Neural cell (in vitro differentiated cells): ENCODE measurements at regions not wholly inside any gene's neighbourhood (a gene's known extent, or its start where the extent isn't known, plus 50 kb on each side); places are given as distances from the start of the nearest gene placed in this dataset.

ENCODE experiments used
- H2AFZ ChIP-seq: fragments of 200-600, 300-800 bp; sonication (generic), shearing (Covaris generic); 2 replicates; pipeline ENCODE4 v1.6.0; 2014; ENCODE audit warnings: low read depth, mild to moderate bottlenecking, antibody characterized with exemption, low read length, moderate library complexity
- H3F3A ChIP-seq: fragments of 200-600 bp; shearing (Covaris generic); 2 replicates; pipeline ENCODE4 v1.6.1; 2016; ENCODE audit warnings: mild to moderate bottlenecking, moderate library complexity, mixed read lengths, antibody characterized with exemption, low read length; ENCODE audit not compliant: insufficient read depth, poor library complexity, severe bottlenecking
- H3K27ac ChIP-seq: fragments of 200-600, 300-800 bp; sonication (generic), shearing (Covaris generic); 2 replicates; pipeline ENCODE4 v1.5.1; 2014; ENCODE audit warnings: mild to moderate bottlenecking, low read length, moderate library complexity
- H3K27me3 ChIP-seq: fragments of 300-800, 200-600 bp; sonication (generic), shearing (Covaris generic); 2 replicates; pipeline ENCODE4 v1.6.0; 2014; ENCODE audit warnings: mild to moderate bottlenecking, low read depth, low read length, moderate library complexity; ENCODE audit not compliant: insufficient read depth
- H3K36me3 ChIP-seq: fragments of 300-800, 200-600 bp; sonication (generic), shearing (Covaris generic); 2 replicates; pipeline ENCODE4 v1.5.1; 2014; ENCODE audit warnings: mild to moderate bottlenecking, antibody characterized with exemption, low read length, moderate library complexity; ENCODE audit not compliant: insufficient read depth
- H3K4me2 ChIP-seq: fragments of 300-800, 200-600 bp; sonication (generic), shearing (Covaris generic); 2 replicates; pipeline ENCODE4 v1.6.0; 2014; ENCODE audit warnings: mild to moderate bottlenecking, low read length
- H3K4me3 ChIP-seq: fragments of 300-800, 200-600 bp; sonication (generic), shearing (Covaris generic); 2 replicates; pipeline ENCODE4 v1.5.1; 2014; ENCODE audit warnings: mild to moderate bottlenecking, low read length, moderate library complexity
- H3K79me2 ChIP-seq: fragments of 200-600 bp; shearing (Covaris generic); replicated peaks from 2 replicates; pipeline ENCODE4 v1.6.0; 2014; ENCODE audit warnings: mild to moderate bottlenecking, low read length, moderate library complexity; ENCODE audit not compliant: insufficient read depth
- H3K9ac ChIP-seq: fragments of 300-800, 200-600 bp; sonication (generic), shearing (Covaris generic); 2 replicates; pipeline ENCODE4 v1.6.1; 2016; ENCODE audit warnings: mild to moderate bottlenecking, low read length, mixed read lengths
- H3K9me2 ChIP-seq: fragments of 200-600 bp; shearing (Covaris generic); 2 replicates; pipeline ENCODE4 v1.6.1; 2016; ENCODE audit warnings: mild to moderate bottlenecking, low read length, mixed read lengths; ENCODE audit not compliant: insufficient read depth
- H3K9me3 ChIP-seq: fragments of 200-600, 300-800 bp; sonication (generic), shearing (Covaris generic); 2 replicates; pipeline ENCODE4 v1.6.1; 2016; ENCODE audit warnings: mild to moderate bottlenecking, mixed run types, low read length, moderate library complexity, mixed read lengths
- H4K20me1 ChIP-seq: fragments of 200-600 bp; shearing (Covaris generic); 2 replicates; pipeline ENCODE4 v1.6.1; 2016; ENCODE audit warnings: mild to moderate bottlenecking, mixed run types; ENCODE audit not compliant: insufficient read depth
- EP300 ChIP-seq: fragments of 450-650 bp; conservative IDR thresholded peaks from 2 replicates; pipeline ENCODE4 v1.6.1; 2014; ENCODE audit warnings: antibody characterized with exemption, mild to moderate bottlenecking, moderate library complexity; ENCODE audit not compliant: poor library complexity, severe bottlenecking
- EZH2 ChIP-seq: fragments of 200-600, 300-800 bp; shearing (Covaris generic), sonication (generic); IDR thresholded peaks from 2 replicates; pipeline ENCODE4 v1.6.1; 2014; ENCODE audit warnings: antibody characterized with exemption, low read length, borderline replicate concordance, mild to moderate bottlenecking; ENCODE audit not compliant: insufficient read depth, poor library complexity, severe bottlenecking
- MXI1 ChIP-seq: fragments of 450-650 bp; conservative IDR thresholded peaks from 2 replicates; pipeline ENCODE4 v1.6.1; 2014; ENCODE audit warnings: antibody characterized with exemption, mild to moderate bottlenecking; ENCODE audit not compliant: poor library complexity, severe bottlenecking
- POLR2AphosphoS5 ChIP-seq: IDR thresholded peaks from 2 replicates; pipeline ENCODE4 v1.6.1; 2012
- RAD21 ChIP-seq: fragments of 450-650 bp; conservative IDR thresholded peaks from 2 replicates; pipeline ENCODE4 v1.6.1; 2014; ENCODE audit warnings: antibody characterized with exemption, mild to moderate bottlenecking, moderate library complexity
- SMC3 ChIP-seq: fragments of 450-650 bp; conservative IDR thresholded peaks from 2 replicates; pipeline ENCODE4 v1.6.1; 2014; ENCODE audit warnings: antibody characterized with exemption, mild to moderate bottlenecking, moderate library complexity; ENCODE audit not compliant: poor library complexity
- TAF1 ChIP-seq: IDR thresholded peaks from 2 replicates; pipeline ENCODE4 v1.6.1; 2012; ENCODE audit warnings: low read depth
- TF ChIP-seq, protein P1 (sequence below): IDR thresholded peaks from 2 replicates; pipeline ENCODE4 v1.6.1; 2012; ENCODE audit warnings: borderline replicate concordance
- TF ChIP-seq, protein P2 (sequence below): fragments of 450-650 bp; IDR thresholded peaks from 2 replicates; pipeline ENCODE4 v1.5.1; 2014; ENCODE audit warnings: antibody characterized with exemption, mild to moderate bottlenecking, moderate library complexity; ENCODE audit not compliant: poor library complexity, severe bottlenecking

DNA sequence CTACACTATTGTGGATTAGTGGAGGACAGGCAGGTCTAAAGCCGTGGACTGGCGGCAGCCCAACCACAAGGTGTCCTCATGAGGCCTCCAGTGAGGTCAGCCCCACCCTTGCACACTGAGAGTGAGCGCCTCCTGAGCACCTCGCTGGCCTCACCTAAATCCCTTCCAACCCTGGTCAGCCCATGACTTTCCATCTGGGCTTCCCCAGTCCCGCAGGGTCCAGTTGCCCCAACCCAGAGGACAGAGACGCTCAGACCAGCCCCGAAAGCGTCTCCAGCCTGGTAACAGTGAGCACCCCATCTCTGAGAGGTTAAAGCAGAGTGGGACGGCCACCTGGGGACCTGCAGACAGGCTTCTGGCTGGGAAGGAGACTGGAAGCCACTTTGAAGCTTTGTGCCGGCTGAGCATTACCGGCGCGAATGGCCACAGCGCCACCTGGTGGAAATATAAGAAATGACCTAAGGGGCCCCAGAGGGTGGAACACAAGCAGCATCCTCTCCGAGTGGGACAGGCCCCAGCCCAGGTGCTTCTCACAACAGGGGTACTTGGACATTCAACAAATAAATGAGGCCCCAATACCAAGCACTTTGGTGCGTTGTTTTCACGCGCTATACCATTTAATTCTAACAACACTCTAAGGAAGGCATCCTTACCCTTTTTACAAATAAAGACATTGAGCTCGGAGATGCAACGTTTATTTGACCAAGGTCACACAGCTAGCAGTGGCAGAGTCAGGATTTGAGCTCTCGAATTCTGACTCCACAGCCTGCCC is 65.7 kb upstream of the TOP1 start:
- no peak overlapping the region for H3K4me2 ChIP-seq

DNA sequence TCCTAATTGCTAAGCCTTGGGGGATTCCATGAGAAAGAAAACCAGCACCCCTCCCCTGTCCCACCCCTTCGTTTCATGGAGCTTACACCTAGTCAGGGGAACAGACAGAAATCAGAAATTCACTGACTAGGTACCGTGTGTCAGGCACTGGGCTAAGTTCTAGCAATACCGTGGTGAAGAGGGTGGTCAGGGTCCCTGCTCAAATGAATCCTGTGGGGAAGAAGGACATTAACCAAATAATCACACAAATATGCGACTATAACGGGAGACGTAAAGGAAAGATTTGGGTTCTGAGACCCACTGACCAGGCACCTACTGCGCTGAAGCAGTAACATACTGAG is 65.1 kb upstream of the TOP1 start:
- no peaks in the 10 kb centered on the region for H3K9me3 ChIP-seq
- H3K4me2 ChIP-seq = no peak overlapping the region
- H3K27me3 ChIP-seq = no peaks in the 10 kb centered on the region
- TF ChIP-seq TAF1 (no peak), EZH2 (no peak), POLR2AphosphoS5 (no peak)
- TF ChIP-seq, protein P1, sequence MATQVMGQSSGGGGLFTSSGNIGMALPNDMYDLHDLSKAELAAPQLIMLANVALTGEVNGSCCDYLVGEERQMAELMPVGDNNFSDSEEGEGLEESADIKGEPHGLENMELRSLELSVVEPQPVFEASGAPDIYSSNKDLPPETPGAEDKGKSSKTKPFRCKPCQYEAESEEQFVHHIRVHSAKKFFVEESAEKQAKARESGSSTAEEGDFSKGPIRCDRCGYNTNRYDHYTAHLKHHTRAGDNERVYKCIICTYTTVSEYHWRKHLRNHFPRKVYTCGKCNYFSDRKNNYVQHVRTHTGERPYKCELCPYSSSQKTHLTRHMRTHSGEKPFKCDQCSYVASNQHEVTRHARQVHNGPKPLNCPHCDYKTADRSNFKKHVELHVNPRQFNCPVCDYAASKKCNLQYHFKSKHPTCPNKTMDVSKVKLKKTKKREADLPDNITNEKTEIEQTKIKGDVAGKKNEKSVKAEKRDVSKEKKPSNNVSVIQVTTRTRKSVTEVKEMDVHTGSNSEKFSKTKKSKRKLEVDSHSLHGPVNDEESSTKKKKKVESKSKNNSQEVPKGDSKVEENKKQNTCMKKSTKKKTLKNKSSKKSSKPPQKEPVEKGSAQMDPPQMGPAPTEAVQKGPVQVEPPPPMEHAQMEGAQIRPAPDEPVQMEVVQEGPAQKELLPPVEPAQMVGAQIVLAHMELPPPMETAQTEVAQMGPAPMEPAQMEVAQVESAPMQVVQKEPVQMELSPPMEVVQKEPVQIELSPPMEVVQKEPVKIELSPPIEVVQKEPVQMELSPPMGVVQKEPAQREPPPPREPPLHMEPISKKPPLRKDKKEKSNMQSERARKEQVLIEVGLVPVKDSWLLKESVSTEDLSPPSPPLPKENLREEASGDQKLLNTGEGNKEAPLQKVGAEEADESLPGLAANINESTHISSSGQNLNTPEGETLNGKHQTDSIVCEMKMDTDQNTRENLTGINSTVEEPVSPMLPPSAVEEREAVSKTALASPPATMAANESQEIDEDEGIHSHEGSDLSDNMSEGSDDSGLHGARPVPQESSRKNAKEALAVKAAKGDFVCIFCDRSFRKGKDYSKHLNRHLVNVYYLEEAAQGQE = no peak
- H3K27ac ChIP-seq = no peak overlapping the region
- no peak overlapping the region for H3K9ac ChIP-seq
- H3K79me2 ChIP-seq = no peaks in the 10 kb centered on the region
- H3K4me3 ChIP-seq = no peak overlapping the region
- no peak overlapping the region for H2AFZ ChIP-seq
- H3F3A ChIP-seq = no peaks in the 10 kb centered on the region
- H4K20me1 ChIP-seq = no peaks in the 10 kb centered on the region
- H3K36me3 ChIP-seq = no peaks in the 10 kb centered on the region
- H3K9me2 ChIP-seq = no peaks in the 10 kb centered on the region

More for the DNA sequence above, 65.7 kb upstream of the TOP1 start:
- Histone ChIP-seq H3K27ac (no peak overlapping the region), H2AFZ (no peak overlapping the region), H3K9ac (no peak overlapping the region), H3K79me2 (no peaks in the 10 kb centered on the region), H3K9me2 (no peaks in the 10 kb centered on the region), H3K36me3 (no peaks in the 10 kb centered on the region), H3K9me3 (no peaks in the 10 kb centered on the region), H3F3A (no peaks in the 10 kb centered on the region), H3K4me3 (no peak overlapping the region), H4K20me1 (no peaks in the 10 kb centered on the region), H3K27me3 (no peaks in the 10 kb centered on the region)
- TF ChIP-seq POLR2AphosphoS5 (no peak), MXI1 (no peak), SMC3 (peak; percentile 97), RAD21 (peak; percentile 95), TAF1 (no peak), EP300 (no peak), EZH2 (no peak)
- TF ChIP-seq, protein P2, sequence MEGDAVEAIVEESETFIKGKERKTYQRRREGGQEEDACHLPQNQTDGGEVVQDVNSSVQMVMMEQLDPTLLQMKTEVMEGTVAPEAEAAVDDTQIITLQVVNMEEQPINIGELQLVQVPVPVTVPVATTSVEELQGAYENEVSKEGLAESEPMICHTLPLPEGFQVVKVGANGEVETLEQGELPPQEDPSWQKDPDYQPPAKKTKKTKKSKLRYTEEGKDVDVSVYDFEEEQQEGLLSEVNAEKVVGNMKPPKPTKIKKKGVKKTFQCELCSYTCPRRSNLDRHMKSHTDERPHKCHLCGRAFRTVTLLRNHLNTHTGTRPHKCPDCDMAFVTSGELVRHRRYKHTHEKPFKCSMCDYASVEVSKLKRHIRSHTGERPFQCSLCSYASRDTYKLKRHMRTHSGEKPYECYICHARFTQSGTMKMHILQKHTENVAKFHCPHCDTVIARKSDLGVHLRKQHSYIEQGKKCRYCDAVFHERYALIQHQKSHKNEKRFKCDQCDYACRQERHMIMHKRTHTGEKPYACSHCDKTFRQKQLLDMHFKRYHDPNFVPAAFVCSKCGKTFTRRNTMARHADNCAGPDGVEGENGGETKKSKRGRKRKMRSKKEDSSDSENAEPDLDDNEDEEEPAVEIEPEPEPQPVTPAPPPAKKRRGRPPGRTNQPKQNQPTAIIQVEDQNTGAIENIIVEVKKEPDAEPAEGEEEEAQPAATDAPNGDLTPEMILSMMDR = peak; percentile 94
- TF ChIP-seq, protein P1 = no peak
